Skeletal muscle satellite cell (primary cell): ENCODE measurements at regions not wholly inside any gene's neighbourhood (a gene's known extent, or its start where the extent isn't known, plus 50 kb on each side); places are given as distances from the start of the nearest gene placed in this dataset.
"Not testable (repeated sequence)": the region's sequence is repeated elsewhere in the genome, so short reads cannot be mapped to it uniquely, and the experiment has no call there.

Experiments
- H3K27me3 ChIP-seq: 2 replicates; pipeline ENCODE4 v1.7.0; 2013; ENCODE audit warnings: low read length; ENCODE audit not compliant: control insufficient read depth, insufficient read depth
- H3K36me3 ChIP-seq: 2 replicates; pipeline ENCODE4 v1.7.0; 2013; ENCODE audit warnings: mild to moderate bottlenecking, control low read depth, low read length; ENCODE audit not compliant: insufficient read depth
- H3K4me1 ChIP-seq: 2 replicates; pipeline ENCODE4 v1.7.0; 2013; ENCODE audit warnings: low read length; ENCODE audit not compliant: control insufficient read depth, insufficient read depth
- H3K4me2 ChIP-seq: 2 replicates; pipeline ENCODE4 v1.7.0; 2013; ENCODE audit warnings: mild to moderate bottlenecking, low read length
- H3K4me3 ChIP-seq: 2 replicates; pipeline ENCODE4 v1.7.0; 2013; ENCODE audit warnings: low read length
- H3K9ac ChIP-seq: 2 replicates; pipeline ENCODE4 v1.7.0; 2013; ENCODE audit warnings: mild to moderate bottlenecking, low read depth, low read length, moderate library complexity
- H3K9me3 ChIP-seq: replicated peaks from 2 replicates; pipeline ENCODE4 v1.7.0; 2013; ENCODE audit warnings: mild to moderate bottlenecking, control low read depth, low read length

DNA sequence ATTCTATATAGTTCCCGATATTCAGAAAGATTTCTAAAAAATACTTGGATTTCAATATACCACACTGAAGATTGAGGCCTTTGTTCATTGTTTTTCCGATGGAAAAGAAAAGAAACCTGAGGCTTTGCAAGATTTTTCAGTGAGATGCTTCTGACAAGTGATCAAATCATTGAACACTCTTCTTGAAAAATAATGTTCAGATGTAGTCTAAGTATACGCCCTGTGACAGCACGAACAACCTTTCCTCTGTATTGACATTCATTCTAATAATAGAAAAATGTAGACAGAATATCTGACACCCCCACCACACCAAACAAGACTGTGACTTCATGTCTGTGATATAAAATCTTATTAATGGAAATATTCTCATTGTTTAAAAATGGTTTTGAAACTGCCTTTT, 650.7 kb upstream of the KLHL1 start:
- Histone ChIP-seq H3K4me3 (no peak overlapping the region), H3K9me3 (no peaks in the 10 kb centered on the region), H3K4me1 (no peaks in the 10 kb centered on the region), H3K27me3 (no peaks in the 10 kb centered on the region), H3K9ac (no peak overlapping the region), H3K36me3 (no peaks in the 10 kb centered on the region), H3K4me2 (no peak overlapping the region)

DNA sequence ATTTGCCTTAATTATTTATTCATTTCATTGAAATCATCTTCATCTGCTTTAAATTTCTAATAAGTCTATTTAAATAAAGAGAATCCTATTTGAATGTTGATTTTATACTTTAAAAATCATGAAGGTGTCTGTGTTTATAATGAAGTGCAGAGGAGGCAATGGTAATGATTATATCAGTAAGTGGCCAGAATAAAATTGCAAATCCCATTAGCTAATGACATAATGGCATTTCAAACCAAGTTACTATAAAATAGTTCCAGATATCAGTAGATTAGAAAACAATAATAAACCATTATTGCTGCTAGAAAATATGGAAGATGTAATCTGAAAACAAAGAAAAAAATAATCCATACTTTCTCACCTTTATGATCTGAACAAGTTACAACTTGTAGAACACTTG, 647.8 kb upstream of the KLHL1 start:
- H3K4me1 ChIP-seq, result no peaks in the 10 kb centered on the region
- no peaks in the 10 kb centered on the region for H3K27me3 ChIP-seq
- H3K9me3 ChIP-seq, result no peaks in the 10 kb centered on the region
- H3K4me2 ChIP-seq, result no peak overlapping the region
- H3K9ac ChIP-seq, result no peak overlapping the region
- no peaks in the 10 kb centered on the region for H3K36me3 ChIP-seq
- H3K4me3 ChIP-seq, result no peak overlapping the region

DNA sequence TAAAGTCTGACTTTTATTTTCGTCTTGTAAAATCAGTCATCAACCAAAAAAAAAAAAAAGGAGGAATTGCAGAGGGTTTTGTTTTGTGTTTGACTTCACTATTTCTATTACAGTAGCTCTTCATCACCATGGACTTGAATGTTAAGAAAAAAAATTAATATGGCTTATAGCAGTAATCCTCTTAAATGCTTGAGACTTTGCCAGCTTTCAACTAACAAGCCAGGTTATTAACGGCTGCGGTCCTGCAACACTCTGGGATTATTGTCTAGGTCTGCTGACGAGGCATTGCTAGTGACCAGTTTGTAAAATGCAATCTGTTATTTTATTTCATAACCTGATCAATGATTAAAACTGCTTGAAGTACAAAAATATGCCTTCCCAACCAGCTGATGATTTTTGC, 647.2 kb upstream of the KLHL1 start:
- H3K4me3 ChIP-seq, result no peak overlapping the region
- no peaks in the 10 kb centered on the region for H3K27me3 ChIP-seq
- H3K4me2 ChIP-seq, result no peak overlapping the region
- no peaks in the 10 kb centered on the region for H3K36me3 ChIP-seq
- H3K9me3 ChIP-seq, result no peaks in the 10 kb centered on the region
- H3K4me1 ChIP-seq, result no peaks in the 10 kb centered on the region
- H3K9ac ChIP-seq, result no peak overlapping the region

DNA sequence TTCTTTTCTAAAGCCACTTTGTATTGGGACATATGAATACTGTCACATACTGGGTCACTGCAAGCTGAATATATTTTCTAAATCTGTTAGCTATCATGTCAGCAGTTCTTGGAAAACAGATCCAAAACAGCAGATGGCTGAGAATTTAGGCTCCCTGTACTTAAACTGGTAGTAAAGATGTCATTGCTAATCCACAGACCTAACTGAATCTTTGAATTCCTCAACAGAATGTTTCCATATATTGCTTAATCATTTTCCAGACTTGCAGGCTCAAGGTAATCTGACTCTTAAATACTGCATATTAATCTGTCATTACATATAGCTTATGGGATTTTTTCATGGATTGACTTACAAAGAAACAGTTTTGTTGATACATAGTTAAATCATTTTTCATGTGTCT, 639.0 kb upstream of the KLHL1 start:
- no peak overlapping the region for H3K9ac ChIP-seq
- no peaks in the 10 kb centered on the region for H3K9me3 ChIP-seq
- H3K4me3 ChIP-seq, result no peak overlapping the region
- H3K36me3 ChIP-seq, result no peaks in the 10 kb centered on the region
- H3K4me2 ChIP-seq, result no peak overlapping the region
- no peaks in the 10 kb centered on the region for H3K27me3 ChIP-seq
- H3K4me1 ChIP-seq, result no peaks in the 10 kb centered on the region

GRCh38 chr13:70746469-70746868, 638.2 kb upstream of the KLHL1 start:
- H3K9ac ChIP-seq, H3K4me1 ChIP-seq, H3K36me3 ChIP-seq, H3K9me3 ChIP-seq, H3K4me3 ChIP-seq, H3K4me2 ChIP-seq, H3K27me3 ChIP-seq: not testable (repeated sequence)

DNA sequence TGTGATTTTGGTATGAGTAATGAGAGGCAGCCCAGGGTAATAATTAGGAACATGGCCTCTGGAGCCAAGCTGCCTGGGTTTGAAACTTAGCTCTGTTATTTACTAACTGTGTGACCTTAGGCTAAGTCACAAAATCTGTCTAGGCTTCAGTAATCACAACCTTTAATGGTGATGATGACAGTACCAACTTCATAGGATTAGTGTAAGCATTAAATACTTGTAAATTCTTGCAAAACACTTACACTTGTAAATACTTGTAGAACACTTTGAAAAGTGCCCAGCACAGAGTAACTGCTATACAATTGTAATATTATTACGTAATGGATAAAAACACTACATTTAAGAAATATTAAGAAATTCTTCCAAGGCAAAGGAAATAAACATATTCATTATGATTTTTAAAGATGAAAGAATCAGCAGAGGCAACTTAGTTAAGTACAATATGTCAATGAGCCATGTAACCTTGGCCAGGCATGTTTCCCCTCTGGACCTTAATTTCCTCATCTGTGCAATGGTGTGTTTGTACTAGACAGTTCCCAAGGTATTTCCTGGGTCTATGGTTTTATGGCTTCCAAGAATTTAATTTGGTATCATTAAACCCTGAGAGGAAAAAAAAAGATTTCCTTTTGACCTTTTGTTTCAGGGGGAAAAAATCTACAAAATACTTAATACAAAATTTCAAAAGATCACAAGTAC, 628.5 kb upstream of the KLHL1 start:
- H3K9me3 ChIP-seq, result no peaks in the 10 kb centered on the region
- H3K27me3 ChIP-seq, result no peaks in the 10 kb centered on the region
- H3K9ac ChIP-seq, result no peak overlapping the region
- H3K4me3 ChIP-seq, result no peak overlapping the region
- no peaks in the 10 kb centered on the region for H3K4me1 ChIP-seq
- no peaks in the 10 kb centered on the region for H3K36me3 ChIP-seq
- H3K4me2 ChIP-seq, result no peak overlapping the region

DNA sequence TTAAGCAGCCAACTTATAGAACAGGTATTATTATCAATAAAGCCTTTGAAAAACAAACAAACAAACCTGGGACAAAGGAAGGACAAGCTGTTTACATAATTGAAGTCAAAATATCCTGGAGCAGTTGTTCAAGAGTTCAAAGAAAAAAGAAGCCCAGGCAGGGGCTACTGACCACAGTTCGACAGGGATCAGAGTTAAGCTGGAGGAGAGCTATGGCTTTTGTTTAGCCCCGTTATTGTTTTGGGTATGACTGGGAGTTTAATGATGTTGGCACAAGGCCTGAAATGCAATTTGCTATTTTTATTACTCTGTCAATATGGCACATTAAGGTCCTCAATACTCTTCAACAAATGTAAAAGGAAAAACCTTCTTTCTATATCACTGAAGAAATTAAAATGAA, 624.4 kb upstream of the KLHL1 start:
- Histone ChIP-seq H3K9ac (no peak overlapping the region), H3K4me2 (no peak overlapping the region)

DNA sequence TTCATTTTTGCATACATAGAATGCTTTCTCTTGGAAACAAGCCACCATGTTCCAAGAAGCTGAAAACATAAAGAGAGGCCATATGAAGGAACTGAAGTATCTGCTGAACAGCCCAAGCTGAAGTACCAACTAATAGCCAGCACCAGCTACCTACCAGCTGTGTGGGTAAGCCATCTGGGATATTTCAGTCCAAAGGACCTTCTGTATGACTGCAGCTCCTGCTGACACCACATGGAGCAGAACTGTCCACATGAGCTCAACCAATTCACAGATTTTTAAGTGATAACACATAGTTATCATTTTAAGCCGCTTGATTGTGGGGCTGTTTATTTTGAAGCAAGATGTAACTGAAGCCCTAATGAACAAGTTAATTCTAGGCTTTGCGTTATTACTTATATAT, 621.1 kb upstream of the KLHL1 start:
- Histone ChIP-seq H3K4me3 (no peak overlapping the region), H3K9me3 (no peaks in the 10 kb centered on the region), H3K9ac (no peak overlapping the region), H3K27me3 (no peaks in the 10 kb centered on the region), H3K4me1 (no peaks in the 10 kb centered on the region), H3K4me2 (no peak overlapping the region), H3K36me3 (no peaks in the 10 kb centered on the region)

More for the DNA sequence above, 624.4 kb upstream of the KLHL1 start:
- H3K4me1 ChIP-seq, result no peaks in the 10 kb centered on the region
- no peaks in the 10 kb centered on the region for H3K27me3 ChIP-seq
- H3K4me3 ChIP-seq, result no peak overlapping the region
- H3K9me3 ChIP-seq, result no peaks in the 10 kb centered on the region
- H3K36me3 ChIP-seq, result no peaks in the 10 kb centered on the region

GRCh38 chr13:70723732-70724131, 615.5 kb upstream of the KLHL1 start:
- H3K9me3 ChIP-seq, result no peaks in the 10 kb centered on the region
- no peaks in the 10 kb centered on the region for H3K36me3 ChIP-seq
- no peak overlapping the region for H3K4me3 ChIP-seq
- H3K27me3 ChIP-seq, result no peaks in the 10 kb centered on the region
- H3K9ac ChIP-seq, result no peak overlapping the region
- H3K4me1 ChIP-seq, result no peaks in the 10 kb centered on the region
- H3K4me2 ChIP-seq, result no peak overlapping the region

- Histone ChIP-seq H3K4me2 (no peak overlapping the region), H3K4me3 (no peak overlapping the region), H3K9me3 (no peaks in the 10 kb centered on the region), H3K27me3 (no peaks in the 10 kb centered on the region), H3K36me3 (no peaks in the 10 kb centered on the region), H3K4me1 (no peaks in the 10 kb centered on the region), H3K9ac (no peak overlapping the region)
These were observed 612.1 kb upstream of the KLHL1 start for GRCh38 chr13:70720386-70720785.

DNA sequence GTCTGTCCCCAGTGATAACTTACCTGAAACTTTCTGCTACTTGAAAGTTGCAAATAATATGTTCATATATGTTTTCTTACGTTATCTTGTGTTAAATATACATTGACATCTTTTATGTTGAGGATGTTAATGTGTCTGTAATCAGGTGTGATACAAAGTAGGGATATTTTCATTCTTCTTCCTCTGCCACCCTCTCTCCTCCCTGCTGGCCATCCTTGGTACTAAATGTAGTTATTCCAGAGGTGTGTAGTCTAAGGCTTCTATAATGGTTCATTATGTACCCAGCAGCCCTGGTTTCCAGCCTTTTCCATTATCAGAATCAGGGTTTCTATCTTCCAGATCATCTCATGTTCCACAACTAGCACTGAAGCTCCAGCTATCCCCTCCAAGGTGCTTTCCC, 606.7 kb upstream of the KLHL1 start:
- Histone ChIP-seq H3K4me3 (no peak overlapping the region), H3K27me3 (no peaks in the 10 kb centered on the region), H3K36me3 (no peaks in the 10 kb centered on the region), H3K9me3 (no peaks in the 10 kb centered on the region), H3K9ac (no peak overlapping the region), H3K4me1 (no peaks in the 10 kb centered on the region), H3K4me2 (no peak overlapping the region)

GRCh38 chr13:70708775-70709174, 600.5 kb upstream of the KLHL1 start:
- Histone ChIP-seq H3K27me3 (no peaks in the 10 kb centered on the region), H3K4me3 (no peak overlapping the region), H3K9ac (no peak overlapping the region), H3K4me1 (no peaks in the 10 kb centered on the region), H3K36me3 (no peaks in the 10 kb centered on the region), H3K4me2 (no peak overlapping the region), H3K9me3 (no peaks in the 10 kb centered on the region)
